Sigmoid colon (tissue), 6 donors: ENCODE measurements at regions not wholly inside any gene's neighbourhood (a gene's known extent, or its start where the extent isn't known, plus 50 kb on each side); places are given as distances from the start of the nearest gene placed in this dataset.

Experiments
- DNase-seq: peaks from one replicate; pipeline ENCODE4 v3.0.0-alpha.2; 2019
- H3K27ac ChIP-seq, 4 donors: fragments of 200-600 bp; sonication (generic); one replicate each; pipeline ENCODE4 v1.5.1; 2016 to 2019; ENCODE audit warnings: mild to moderate bottlenecking in 1 of 4
- H3K27me3 ChIP-seq, 3 donors: fragments of 200-600 bp; sonication (generic); one replicate each; pipeline ENCODE4 v1.5.1; 2019; ENCODE audit warnings: mild to moderate bottlenecking in 1 of 3
- H3K36me3 ChIP-seq, 4 donors: fragments of 200-600 bp; sonication (generic); one replicate each; pipeline ENCODE4 v1.5.1; 2016 to 2019
- H3K4me1 ChIP-seq, 4 donors: fragments of 200-600 bp; sonication (generic); one replicate each; pipeline ENCODE4 v1.5.1; 2017 to 2019
- H3K4me3 ChIP-seq, 4 donors: fragments of 200-600 bp; sonication (generic); one replicate each; pipeline ENCODE4 v1.5.1; 2017 to 2019; ENCODE audit warnings: mild to moderate bottlenecking in 2 of 4, moderate library complexity in 1 of 4
- H3K9me3 ChIP-seq, 4 donors: fragments of 200-600 bp in 3 of 4; sonication (generic) in 3 of 4; one replicate each; pipeline versions ENCODE4 v1.5.1 to v1.6.1; 2013 to 2019
- EP300 ChIP-seq, 4 donors: sonication (generic); formaldehyde crosslinking; IDR thresholded peaks; one replicate each; pipeline ENCODE4 v1.6.1; 2017; ENCODE audit warnings: antibody characterized with exemption in 4 of 4
- POLR2A ChIP-seq, 2 donors: fragments of 450-650 bp; IDR thresholded peaks; one replicate each; pipeline ENCODE4 v1.6.1; 2016; ENCODE audit warnings: antibody characterized with exemption in 2 of 2, mild to moderate bottlenecking in 2 of 2, moderate library complexity in 2 of 2
- POLR2AphosphoS5 ChIP-seq, 4 donors: sonication (generic); formaldehyde crosslinking; IDR thresholded peaks; one replicate each; pipeline ENCODE4 v1.6.1; 2017; ENCODE audit warnings: antibody characterized with exemption in 4 of 4
- WGBS, 2 donors: extraction: QIAGEN DNeasy Blood & Tissue Kit; methylation state at CpG; one replicate each; pipeline ENCODE4 v1.1.7; 2013; 5-methylcytosine and 5-hydroxymethylcytosine counted together
- intact Hi-C: fragments of 100-400 bp; cut with DNase I; formaldehyde crosslinking; loops from one replicate; pipeline ENCODE4 v1.15.1; 2023
- TF ChIP-seq, protein P1 (sequence below), 4 experiments: fragments of 450-650 bp in 3 of 4; fragments of 200-600 bp in 1 of 4; IDR thresholded peaks; one replicate each; pipeline ENCODE4 v1.5.1; 2016 to 2019; ENCODE audit warnings: antibody characterized with exemption in 4 of 4, mild to moderate bottlenecking in 3 of 4, moderate library complexity in 2 of 4
- donor health status: healthy with polysubstance abuse.
- donor health status: healthy.

DNA sequence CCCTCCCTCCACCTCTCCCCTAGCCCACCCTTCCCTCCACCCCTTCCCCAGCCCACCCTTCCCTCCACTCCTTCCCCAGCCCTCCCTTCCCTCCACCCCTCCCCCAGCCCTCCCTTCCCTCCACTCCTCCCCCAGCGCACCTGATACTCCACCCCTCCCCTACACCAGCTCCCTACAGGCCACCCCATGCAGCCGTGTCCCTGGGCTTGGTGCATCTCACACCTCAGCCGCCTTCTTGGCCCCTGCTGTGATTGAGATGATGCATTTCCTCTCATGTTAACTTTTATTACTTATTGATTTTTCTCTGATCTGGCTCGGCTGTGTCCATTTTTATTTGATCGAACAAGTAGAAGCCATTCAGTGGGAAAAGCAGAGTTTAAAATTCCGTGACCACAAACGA, 243.8 kb downstream of the MATN1 start:
- Histone ChIP-seq H3K27ac (no peak overlapping the region), H3K9me3 (peaks cover 4 to 16% (median 13%) of the 10 kb centered on the region in 4 donors), H3K36me3 (no peaks in the 10 kb centered on the region), H3K4me3 (no peak overlapping the region), H3K4me1 (no peaks in the 10 kb centered on the region), H3K27me3 (peaks cover 0 to 9% (median 0%) of the 10 kb centered on the region in 3 donors)
- 71 to 77% methylated on average over 7 of the region's 7 CpGs for WGBS, 2 donors
- intact Hi-C loops: no loop called here
- TF ChIP-seq POLR2A (IDR thresholded peaks at IDR 0.05) (no peak), POLR2AphosphoS5 (IDR thresholded peaks at IDR 0.05) (no peak)
- TF ChIP-seq, protein P1, sequence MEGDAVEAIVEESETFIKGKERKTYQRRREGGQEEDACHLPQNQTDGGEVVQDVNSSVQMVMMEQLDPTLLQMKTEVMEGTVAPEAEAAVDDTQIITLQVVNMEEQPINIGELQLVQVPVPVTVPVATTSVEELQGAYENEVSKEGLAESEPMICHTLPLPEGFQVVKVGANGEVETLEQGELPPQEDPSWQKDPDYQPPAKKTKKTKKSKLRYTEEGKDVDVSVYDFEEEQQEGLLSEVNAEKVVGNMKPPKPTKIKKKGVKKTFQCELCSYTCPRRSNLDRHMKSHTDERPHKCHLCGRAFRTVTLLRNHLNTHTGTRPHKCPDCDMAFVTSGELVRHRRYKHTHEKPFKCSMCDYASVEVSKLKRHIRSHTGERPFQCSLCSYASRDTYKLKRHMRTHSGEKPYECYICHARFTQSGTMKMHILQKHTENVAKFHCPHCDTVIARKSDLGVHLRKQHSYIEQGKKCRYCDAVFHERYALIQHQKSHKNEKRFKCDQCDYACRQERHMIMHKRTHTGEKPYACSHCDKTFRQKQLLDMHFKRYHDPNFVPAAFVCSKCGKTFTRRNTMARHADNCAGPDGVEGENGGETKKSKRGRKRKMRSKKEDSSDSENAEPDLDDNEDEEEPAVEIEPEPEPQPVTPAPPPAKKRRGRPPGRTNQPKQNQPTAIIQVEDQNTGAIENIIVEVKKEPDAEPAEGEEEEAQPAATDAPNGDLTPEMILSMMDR (IDR thresholded peaks at IDR 0.05): no peak
- DNase-seq: no peak

DNA sequence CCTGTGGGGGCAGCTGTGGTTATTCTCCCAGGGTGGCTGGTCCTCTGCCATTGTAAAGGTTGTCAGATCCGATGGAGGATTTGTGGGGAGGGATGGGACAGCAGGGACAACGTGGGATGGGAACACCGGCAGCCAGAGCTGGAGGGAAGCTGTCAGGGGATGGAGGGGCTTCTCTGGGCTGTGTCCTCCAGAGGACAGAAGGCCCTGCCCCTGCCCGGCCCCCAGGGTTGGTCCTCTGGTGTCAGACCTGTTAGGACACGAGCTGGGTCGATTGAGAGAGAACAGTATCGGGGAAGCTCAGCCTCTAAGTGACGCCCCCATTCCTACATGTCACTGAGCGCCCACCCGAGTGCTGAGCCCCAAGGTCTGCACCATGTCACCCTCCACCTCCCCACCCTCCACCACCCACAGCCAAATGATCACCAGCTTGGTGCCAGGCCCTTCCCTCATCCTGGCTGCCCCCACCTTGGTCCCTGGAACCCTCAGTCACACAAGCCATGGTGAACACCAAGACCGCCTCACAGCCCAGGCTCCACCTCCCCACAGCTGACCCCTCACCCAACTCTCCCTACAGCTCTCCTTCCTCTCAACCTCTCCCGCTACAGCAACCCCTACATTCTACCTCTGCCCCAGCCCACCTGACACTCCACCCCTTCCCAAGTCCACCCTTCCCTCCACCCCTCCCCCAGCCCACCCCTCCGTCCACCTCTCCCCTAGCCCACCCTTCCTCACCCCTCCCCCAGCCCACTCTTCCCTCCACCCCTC, 244.4 kb downstream of the MATN1 start:
- Histone ChIP-seq H3K4me3 (no peak overlapping the region), H3K36me3 (no peaks in the 10 kb centered on the region), H3K4me1 (no peaks in the 10 kb centered on the region), H3K27ac (no peak overlapping the region), H3K27me3 (peaks cover 0 to 3% (median 0%) of the 10 kb centered on the region in 3 donors), H3K9me3 (peaks cover 4 to 16% (median 13%) of the 10 kb centered on the region in 4 donors)
- intact Hi-C loops: no loop called here
- TF ChIP-seq POLR2A (IDR thresholded peaks at IDR 0.05) (no peak), POLR2AphosphoS5 (IDR thresholded peaks at IDR 0.05) (no peak), EP300 (IDR thresholded peaks at IDR 0.05) (no peak)
- TF ChIP-seq, protein P1 (IDR thresholded peaks at IDR 0.05): no peak
- peak; percentile 56 for DNase-seq
- WGBS, 2 donors: 83 to 87% methylated on average over 12 of the region's 13 CpGs

DNA sequence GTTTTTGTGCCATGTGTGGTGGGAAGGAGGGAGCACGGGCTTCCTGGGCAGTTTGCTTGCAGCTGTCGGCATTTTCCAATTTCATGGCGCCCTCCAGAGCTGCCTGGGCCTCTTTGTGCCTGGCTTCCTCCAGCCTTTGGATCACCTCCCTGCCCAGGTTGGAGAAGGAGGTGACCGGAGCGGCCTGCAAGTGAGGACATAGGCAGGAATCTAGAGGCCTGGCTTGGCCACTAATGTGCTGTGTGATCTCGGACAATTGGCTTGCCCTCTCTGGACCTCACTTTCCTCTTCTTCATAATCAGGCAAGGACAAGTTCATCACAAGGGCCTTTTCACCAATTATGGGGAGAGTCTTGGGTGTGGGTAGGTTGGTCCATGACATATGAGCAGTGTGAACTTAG, 245.1 kb downstream of the MATN1 start:
- Histone ChIP-seq H3K27ac (no peak overlapping the region), H3K4me3 (no peak overlapping the region), H3K27me3 (no peaks in the 10 kb centered on the region), H3K4me1 (no peaks in the 10 kb centered on the region), H3K36me3 (no peaks in the 10 kb centered on the region), H3K9me3 (peaks cover 4 to 16% (median 13%) of the 10 kb centered on the region in 4 donors)
- intact Hi-C loops: no loop called here
- TF ChIP-seq, protein P1 (IDR thresholded peaks at IDR 0.05): no peak
- no peak for TF ChIP-seq POLR2AphosphoS5 (IDR thresholded peaks at IDR 0.05)
- TF ChIP-seq POLR2A (IDR thresholded peaks at IDR 0.05): no peak
- TF ChIP-seq EP300 (IDR thresholded peaks at IDR 0.05): no peak
- 84 to 85% methylated on average over 6 of the region's 6 CpGs for WGBS, 2 donors
- DNase-seq: peak; percentile 22

DNA sequence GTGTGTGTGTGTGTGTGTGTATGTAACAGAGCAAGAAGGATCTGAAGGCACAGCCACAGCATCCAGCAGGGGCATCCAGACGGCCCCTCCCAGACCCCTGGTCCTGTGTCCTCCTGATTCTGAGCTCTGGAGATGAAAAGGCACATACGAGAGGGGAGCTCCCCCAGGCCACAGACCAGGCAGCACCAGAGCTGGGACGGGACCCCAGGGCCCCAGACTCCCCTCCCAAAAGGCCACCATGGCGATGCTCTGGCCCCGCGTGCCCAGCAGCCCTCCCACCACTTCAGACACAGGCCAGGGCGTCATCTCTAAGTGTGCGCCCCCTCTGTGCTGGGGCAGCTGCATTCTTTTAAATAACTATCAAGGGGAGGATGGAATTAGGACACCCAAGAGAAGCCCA, 245.8 kb downstream of the MATN1 start:
- no peak overlapping the region for H3K27ac ChIP-seq
- intact Hi-C loops: no loop called here
- no peak overlapping the region for H3K4me3 ChIP-seq
- no peaks in the 10 kb centered on the region for H3K4me1 ChIP-seq
- peak; percentile 14 for DNase-seq
- H3K36me3 ChIP-seq: no peaks in the 10 kb centered on the region
- peaks cover 1 to 15% (median 12%) of the 10 kb centered on the region in 4 donors for H3K9me3 ChIP-seq
- TF ChIP-seq, protein P1 (IDR thresholded peaks at IDR 0.05): no peak
- TF ChIP-seq POLR2AphosphoS5 (IDR thresholded peaks at IDR 0.05) (no peak), EP300 (IDR thresholded peaks at IDR 0.05) (no peak), POLR2A (IDR thresholded peaks at IDR 0.05) (no peak)
- H3K27me3 ChIP-seq: no peaks in the 10 kb centered on the region
- 74 to 84% methylated on average over 8 of the region's 8 CpGs for WGBS, 2 donors
